Activated CD4-positive, alpha-beta T cell treated with anti-CD3 and anti-CD28 coated beads, Interleukin-2, amount 10 ng/mL, durations not matched to agents 24 days and 14 days (primary cell): ENCODE measurements at regions not wholly inside any gene's neighbourhood (a gene's known extent, or its start where the extent isn't known, plus 50 kb on each side); places are given as distances from the start of the nearest gene placed in this dataset.
"Not testable (repeated sequence)": the region's sequence is repeated elsewhere in the genome, so short reads cannot be mapped to it uniquely, and the experiment has no call there.

Source experiments
- DNase-seq: peaks from one replicate; pipeline ENCODE4 v3.0.0; 2022
- H3K27ac Mint-ChIP-seq: one replicate; pipeline ENCODE4 v1.8.0; 2022; ENCODE audit warnings: mild to moderate bottlenecking, mixed read lengths
- H3K27me3 Mint-ChIP-seq: one replicate; pipeline ENCODE4 v1.8.0; 2022; ENCODE audit warnings: mixed read lengths
- H3K36me3 Mint-ChIP-seq: one replicate; pipeline ENCODE4 v1.8.0; 2022; ENCODE audit warnings: low read depth, mild to moderate bottlenecking, mixed read lengths
- H3K4me1 Mint-ChIP-seq: one replicate; pipeline ENCODE4 v1.8.0; 2021; ENCODE audit warnings: mixed read lengths
- H3K4me3 Mint-ChIP-seq: one replicate; pipeline ENCODE4 v1.8.0; 2022; ENCODE audit warnings: mild to moderate bottlenecking, moderate library complexity, mixed read lengths
- H3K9me3 Mint-ChIP-seq: one replicate; pipeline ENCODE4 v1.8.0; 2021; ENCODE audit warnings: mixed read lengths
- intact Hi-C: fragments of 100-400 bp; cut with micrococcal nuclease; formaldehyde crosslinking; loops from one replicate; pipeline ENCODE4 v1.15.1; 2023

- Mint-ChIP-seq H3K4me3 (no peak overlapping the region), H3K4me1 (no peaks in the 10 kb centered on the region), H3K36me3 (no peaks in the 10 kb centered on the region), H3K27ac (no peak overlapping the region), H3K9me3 (no peaks in the 10 kb centered on the region), H3K27me3 (peaks cover 4% of the 10 kb centered on the region)
- DNase-seq = no peak
- intact Hi-C loops = loop anchor here (5.0 kb wide), 1 partner anchor 82 kb away; no protein-coding TSS in a partner anchor
Measured at GRCh38 chr15:45794304-45794703, 159.5 kb downstream of the SQOR start.

DNA sequence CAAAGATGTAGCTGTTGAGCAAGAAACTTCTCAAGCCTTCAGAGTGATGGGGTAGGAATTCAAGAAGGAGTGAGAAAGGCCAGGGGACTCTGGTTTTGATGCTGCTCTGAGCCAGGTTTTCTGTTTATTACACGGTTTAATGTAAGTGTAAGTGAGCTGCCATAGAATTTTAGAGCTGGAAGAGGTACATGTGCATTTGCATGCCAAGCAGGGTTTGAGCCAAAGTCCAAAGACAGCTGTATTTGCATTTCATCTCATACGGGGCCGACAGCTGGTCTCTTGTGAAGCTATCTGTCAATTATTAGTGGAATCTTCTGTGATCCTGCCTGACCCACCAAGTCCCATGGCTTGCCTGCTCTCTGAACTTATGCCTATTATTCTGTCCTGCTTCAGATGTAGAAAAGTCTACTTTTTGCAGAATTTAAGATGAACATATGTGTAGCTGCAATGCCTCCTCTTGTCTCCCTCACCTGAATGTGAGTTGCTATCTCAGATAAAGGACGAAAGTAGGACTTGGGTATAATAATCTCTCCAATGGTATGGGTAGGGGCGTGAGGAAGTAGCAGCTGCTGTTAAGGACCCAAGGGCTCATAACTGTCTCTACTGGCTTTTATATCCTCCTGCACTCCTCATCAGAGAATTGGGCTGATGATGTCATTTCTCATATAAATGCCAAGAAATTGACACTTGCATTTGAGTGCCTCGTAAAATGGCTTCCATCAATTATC lies 160.0 kb downstream of the SQOR start:
- Mint-ChIP-seq H3K4me3 (no peak overlapping the region), H3K9me3 (no peaks in the 10 kb centered on the region), H3K27me3 (peaks cover 4% of the 10 kb centered on the region), H3K4me1 (no peaks in the 10 kb centered on the region), H3K36me3 (no peaks in the 10 kb centered on the region), H3K27ac (no peak overlapping the region)
- intact Hi-C loops = loop anchor here (5.0 kb wide), 1 partner anchor 83 kb away; no protein-coding TSS in a partner anchor
- no peak for DNase-seq

- Mint-ChIP-seq H3K4me3 (no peak overlapping the region), H3K36me3 (no peaks in the 10 kb centered on the region), H3K27ac (no peak overlapping the region), H3K4me1 (no peaks in the 10 kb centered on the region), H3K27me3 (peaks cover 4% of the 10 kb centered on the region), H3K9me3 (no peaks in the 10 kb centered on the region)
- DNase-seq = peak; percentile 61
- intact Hi-C loops = no loop called here
Measured at GRCh38 chr15:45795440-45796069, 160.7 kb downstream of the SQOR start.

GRCh38 chr15:45796433-45796832 lies 161.6 kb downstream of the SQOR start:
- Mint-ChIP-seq H3K4me1 (no peaks in the 10 kb centered on the region), H3K27ac (no peak overlapping the region), H3K27me3 (peaks cover 4% of the 10 kb centered on the region), H3K4me3 (no peak overlapping the region), H3K36me3 (no peaks in the 10 kb centered on the region), H3K9me3 (no peaks in the 10 kb centered on the region)
- intact Hi-C loops = no loop called here
- DNase-seq = no peak

DNA sequence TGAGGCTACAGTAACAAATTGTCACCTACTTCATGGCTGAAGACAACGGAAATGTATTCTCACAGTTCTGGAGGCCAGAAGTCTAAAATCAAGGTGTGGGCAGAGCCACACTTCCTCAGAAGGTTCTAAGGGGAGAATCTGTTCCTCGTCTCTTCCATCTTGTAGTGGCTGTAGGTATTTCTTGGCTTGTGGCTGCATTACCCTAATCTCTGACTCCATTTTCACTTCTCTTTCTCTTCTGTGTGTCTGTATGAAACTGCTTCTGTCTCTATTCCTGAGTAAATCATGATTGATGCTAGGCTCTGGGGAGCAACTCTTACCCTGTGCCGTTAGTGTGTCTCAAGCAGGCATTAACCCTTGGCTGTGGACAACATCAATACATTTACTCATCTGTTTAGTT lies 164.7 kb downstream of the SQOR start:
- no peak for DNase-seq
- Mint-ChIP-seq H3K27me3 (peaks cover 2% of the 10 kb centered on the region), H3K4me3 (no peak overlapping the region), H3K4me1 (no peaks in the 10 kb centered on the region), H3K36me3 (no peaks in the 10 kb centered on the region), H3K9me3 (no peaks in the 10 kb centered on the region), H3K27ac (no peak overlapping the region)
- intact Hi-C loops = no loop called here

DNA sequence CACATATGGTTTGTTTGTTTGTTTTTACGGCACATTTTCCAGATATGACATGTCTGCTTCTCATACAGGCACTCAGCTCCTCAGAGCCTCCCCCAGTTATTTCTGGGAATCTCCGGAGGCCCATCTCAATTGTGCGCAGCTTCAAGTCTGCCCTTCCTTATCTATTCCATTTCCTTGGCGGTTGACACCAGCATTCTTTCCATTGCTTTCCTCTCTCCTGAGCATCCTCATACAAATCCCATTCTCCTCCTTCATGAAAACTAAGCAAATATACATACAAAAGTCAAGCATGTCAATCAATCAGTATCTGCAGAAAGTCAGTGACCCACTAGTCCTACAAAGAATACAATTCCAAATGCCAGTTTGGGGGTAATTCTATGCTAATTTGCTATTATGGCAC lies 166.7 kb downstream of the SQOR start:
- H3K27ac Mint-ChIP-seq = no peak overlapping the region
- no peak overlapping the region for H3K4me3 Mint-ChIP-seq
- no peaks in the 10 kb centered on the region for H3K9me3 Mint-ChIP-seq
- H3K36me3 Mint-ChIP-seq = no peaks in the 10 kb centered on the region
- no peaks in the 10 kb centered on the region for H3K4me1 Mint-ChIP-seq
- DNase-seq = no peak
- intact Hi-C loops = no loop called here
- peaks cover 2% of the 10 kb centered on the region for H3K27me3 Mint-ChIP-seq

- intact Hi-C loops = no loop called here
- no peaks in the 10 kb centered on the region for H3K4me1 Mint-ChIP-seq
- H3K27me3 Mint-ChIP-seq = peaks cover 2% of the 10 kb centered on the region
- no peaks in the 10 kb centered on the region for H3K9me3 Mint-ChIP-seq
- no peak overlapping the region for H3K4me3 Mint-ChIP-seq
- DNase-seq = no peak
- no peaks in the 10 kb centered on the region for H3K36me3 Mint-ChIP-seq
- H3K27ac Mint-ChIP-seq = no peak overlapping the region
Measured at GRCh38 chr15:45802140-45802539, 167.3 kb downstream of the SQOR start.

- Mint-ChIP-seq H3K27me3 (peaks cover 2% of the 10 kb centered on the region), H3K9me3 (no peaks in the 10 kb centered on the region), H3K36me3 (no peaks in the 10 kb centered on the region), H3K4me1 (no peaks in the 10 kb centered on the region), H3K27ac (no peak overlapping the region), H3K4me3 (no peak overlapping the region)
- intact Hi-C loops = no loop called here
- DNase-seq = no peak
Measured at GRCh38 chr15:45804028-45804427, 169.2 kb downstream of the SQOR start.

DNA sequence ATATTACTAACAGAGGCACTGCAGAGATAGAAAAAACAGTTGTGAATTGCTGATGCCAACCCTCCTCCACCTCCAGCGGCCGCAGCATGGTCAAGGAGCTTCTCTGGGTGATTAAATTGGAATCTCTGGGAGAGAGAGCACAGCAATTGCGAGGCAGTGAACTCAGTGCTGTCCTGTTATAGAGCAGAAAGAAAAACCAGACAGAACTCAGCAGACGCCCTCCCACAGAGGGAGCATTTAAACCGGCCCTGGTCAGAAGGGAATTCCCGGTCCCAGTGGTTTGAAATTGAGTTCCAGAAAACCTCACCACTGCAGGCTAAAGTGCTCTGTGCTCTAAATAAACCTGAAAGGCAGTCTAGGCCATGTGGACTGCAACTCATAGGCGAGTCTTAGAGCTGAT lies 175.4 kb downstream of the SQOR start:
- no peaks in the 10 kb centered on the region for H3K4me1 Mint-ChIP-seq
- DNase-seq = no peak
- H3K27me3 Mint-ChIP-seq = no peaks in the 10 kb centered on the region
- H3K9me3 Mint-ChIP-seq = no peaks in the 10 kb centered on the region
- no peak overlapping the region for H3K27ac Mint-ChIP-seq
- H3K4me3 Mint-ChIP-seq = no peak overlapping the region
- intact Hi-C loops = no loop called here
- no peaks in the 10 kb centered on the region for H3K36me3 Mint-ChIP-seq

GRCh38 chr15:45812200-45812599 lies 177.4 kb downstream of the SQOR start:
- intact Hi-C loops = no loop called here
- no peak overlapping the region for H3K4me3 Mint-ChIP-seq
- H3K27ac Mint-ChIP-seq = no peak overlapping the region
- H3K27me3 Mint-ChIP-seq = no peaks in the 10 kb centered on the region
- no peaks in the 10 kb centered on the region for H3K9me3 Mint-ChIP-seq
- no peaks in the 10 kb centered on the region for H3K4me1 Mint-ChIP-seq
- no peaks in the 10 kb centered on the region for H3K36me3 Mint-ChIP-seq
- no peak for DNase-seq

GRCh38 chr15:45817578-45817977 lies 182.7 kb downstream of the SQOR start:
- DNase-seq, intact Hi-C loops, H3K4me3 Mint-ChIP-seq, H3K27ac Mint-ChIP-seq, H3K9me3 Mint-ChIP-seq, H3K4me1 Mint-ChIP-seq, H3K27me3 Mint-ChIP-seq, H3K36me3 Mint-ChIP-seq: not testable (repeated sequence)

- H3K4me3 Mint-ChIP-seq = no peak overlapping the region
- no peaks in the 10 kb centered on the region for H3K4me1 Mint-ChIP-seq
- H3K9me3 Mint-ChIP-seq = peaks cover 5% of the 10 kb centered on the region
- H3K27me3 Mint-ChIP-seq = no peaks in the 10 kb centered on the region
- intact Hi-C loops = no loop called here
- no peak for DNase-seq
- H3K36me3 Mint-ChIP-seq = no peaks in the 10 kb centered on the region
- no peak overlapping the region for H3K27ac Mint-ChIP-seq
Measured at GRCh38 chr15:45821390-45821789, 186.6 kb downstream of the SQOR start.

GRCh38 chr15:45822968-45823367 lies 188.1 kb downstream of the SQOR start:
- H3K27ac Mint-ChIP-seq, H3K9me3 Mint-ChIP-seq, DNase-seq, H3K4me3 Mint-ChIP-seq, H3K4me1 Mint-ChIP-seq, H3K27me3 Mint-ChIP-seq, H3K36me3 Mint-ChIP-seq, intact Hi-C loops: not testable (repeated sequence)

DNA sequence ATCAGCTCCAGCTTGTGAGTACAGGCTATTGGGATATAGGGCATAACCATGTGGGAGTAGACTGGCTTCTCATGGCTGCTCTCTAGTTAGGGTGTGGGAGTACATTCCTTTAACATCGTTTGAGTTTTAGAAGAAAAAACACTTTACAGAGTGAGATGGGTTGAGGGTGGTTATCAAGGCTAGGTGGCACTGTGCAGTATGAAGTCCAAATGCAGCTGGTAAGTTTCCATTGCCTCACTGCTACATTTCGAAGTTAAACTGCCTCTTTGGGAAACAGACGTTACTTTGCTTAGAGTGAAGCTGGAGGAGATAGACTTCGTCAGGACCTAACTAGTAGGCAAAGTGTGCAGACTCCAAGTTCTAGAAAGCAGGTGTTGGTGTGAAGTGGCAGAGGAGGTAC lies 192.4 kb downstream of the SQOR start:
- H3K27me3 Mint-ChIP-seq = no peaks in the 10 kb centered on the region
- no peaks in the 10 kb centered on the region for H3K4me1 Mint-ChIP-seq
- peaks cover 5% of the 10 kb centered on the region for H3K9me3 Mint-ChIP-seq
- intact Hi-C loops = no loop called here
- no peaks in the 10 kb centered on the region for H3K36me3 Mint-ChIP-seq
- H3K27ac Mint-ChIP-seq = no peak overlapping the region
- no peak for DNase-seq
- H3K4me3 Mint-ChIP-seq = no peak overlapping the region

DNA sequence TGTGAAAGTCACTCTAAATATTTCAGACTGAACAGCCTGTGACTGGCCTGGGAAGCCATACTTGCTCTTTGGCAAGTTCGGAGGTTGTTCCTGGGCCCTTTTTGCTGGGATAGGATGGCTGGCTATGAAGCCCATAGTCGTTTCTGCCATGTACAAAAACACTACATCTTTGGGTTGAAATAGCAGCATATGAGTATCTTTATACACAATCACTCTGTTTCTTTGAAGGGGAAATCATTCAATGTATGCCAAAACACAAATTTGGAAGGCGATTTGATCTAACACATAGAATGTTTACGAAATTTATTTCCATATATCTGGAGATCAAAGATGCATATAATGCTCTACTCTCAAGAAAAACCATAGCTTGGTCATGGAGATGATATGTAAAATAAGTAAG lies 192.9 kb downstream of the SQOR start:
- intact Hi-C loops = no loop called here
- H3K4me1 Mint-ChIP-seq = no peaks in the 10 kb centered on the region
- no peak overlapping the region for H3K4me3 Mint-ChIP-seq
- no peaks in the 10 kb centered on the region for H3K27me3 Mint-ChIP-seq
- no peak overlapping the region for H3K27ac Mint-ChIP-seq
- H3K36me3 Mint-ChIP-seq = no peaks in the 10 kb centered on the region
- no peak for DNase-seq
- peaks cover 5% of the 10 kb centered on the region for H3K9me3 Mint-ChIP-seq
